Muscle of back (tissue), 3 donors: ENCODE measurements at regions not wholly inside any gene's neighbourhood (a gene's known extent, or its start where the extent isn't known, plus 50 kb on each side); places are given as distances from the start of the nearest gene placed in this dataset.
A peak's percentile ranks its signal among the peaks of the same experiment; 100 is the strongest.
"Not testable (repeated sequence)": the region's sequence is repeated elsewhere in the genome, so short reads cannot be mapped to it uniquely, and the experiment has no call there.

Experiments used
- DNase-seq, 3 donors: peaks; one replicate each; pipeline versions ENCODE4 v3.0.0 to v3.0.0-alpha.2; 2013

- not testable (repeated sequence) for DNase-seq
Measured at GRCh38 chr2:184198791-184199190, 399.5 kb upstream of the ZNF804A start.

- no peak for DNase-seq
Measured at GRCh38 chr2:184199274-184199673, 399.1 kb upstream of the ZNF804A start.

- no peak for DNase-seq
Measured at GRCh38 chr2:184201246-184201645, 397.1 kb upstream of the ZNF804A start.

- peak in 1 of 3 donors; percentile 0 for DNase-seq
Measured at GRCh38 chr2:184203661-184204060, 394.7 kb upstream of the ZNF804A start.

GRCh38 chr2:184205048-184205596 lies 393.2 kb upstream of the ZNF804A start:
- no peak for DNase-seq

- no peak for DNase-seq
Measured at GRCh38 chr2:184206045-184206444, 392.3 kb upstream of the ZNF804A start.

- no peak for DNase-seq
Measured at GRCh38 chr2:184210329-184210728, 388.0 kb upstream of the ZNF804A start.

GRCh38 chr2:184215745-184216144 lies 382.6 kb upstream of the ZNF804A start:
- no peak for DNase-seq

GRCh38 chr2:184256611-184257010 lies 341.7 kb upstream of the ZNF804A start:
- DNase-seq: no peak

- DNase-seq: no peak
Measured at GRCh38 chr2:184261331-184261730, 337.0 kb upstream of the ZNF804A start.

- no peak for DNase-seq
Measured at GRCh38 chr2:184261818-184262217, 336.5 kb upstream of the ZNF804A start.

GRCh38 chr2:184268900-184269477 lies 329.3 kb upstream of the ZNF804A start:
- no peak for DNase-seq

GRCh38 chr2:184270660-184271059 lies 327.7 kb upstream of the ZNF804A start:
- DNase-seq: peak in 1 of 3 donors; percentile 22

GRCh38 chr2:184272056-184272455 lies 326.3 kb upstream of the ZNF804A start:
- no peak for DNase-seq

- peak in 1 of 3 donors; percentile 1 for DNase-seq
Measured at GRCh38 chr2:184294831-184295230, 303.5 kb upstream of the ZNF804A start.

- no peak for DNase-seq
Measured at GRCh38 chr2:184297085-184297484, 301.2 kb upstream of the ZNF804A start.

GRCh38 chr2:184302506-184302905 lies 295.8 kb upstream of the ZNF804A start:
- no peak for DNase-seq

- DNase-seq: peak in 1 of 3 donors; percentile 32
Measured at GRCh38 chr2:184304006-184304405, 294.3 kb upstream of the ZNF804A start.

GRCh38 chr2:184305105-184305504 lies 293.2 kb upstream of the ZNF804A start:
- no peak for DNase-seq

- no peak for DNase-seq
Measured at GRCh38 chr2:184308706-184309105, 289.6 kb upstream of the ZNF804A start.

GRCh38 chr2:184312970-184313369 lies 285.4 kb upstream of the ZNF804A start:
- DNase-seq: no peak

GRCh38 chr2:184314829-184315228 lies 283.5 kb upstream of the ZNF804A start:
- DNase-seq: no peak

- no peak for DNase-seq
Measured at GRCh38 chr2:184316921-184317320, 281.4 kb upstream of the ZNF804A start.

GRCh38 chr2:184322615-184323014 lies 275.7 kb upstream of the ZNF804A start:
- no peak for DNase-seq
